GM13976 (cell line): ENCODE measurements at regions not wholly inside any gene's neighbourhood (a gene's known extent, or its start where the extent isn't known, plus 50 kb on each side); places are given as distances from the start of the nearest gene placed in this dataset.

Source experiments
- DNase-seq: peaks from one replicate; pipeline ENCODE4 v3.0.0; 2012; ENCODE audit warnings: low spot score
- CTCF ChIP-seq: IDR thresholded peaks from 2 replicates; pipeline ENCODE4 v1.5.1; 2012; ENCODE audit warnings: borderline replicate concordance, mild to moderate bottlenecking; ENCODE audit not compliant: insufficient read depth; ENCODE audit errors: extremely low read depth, missing control alignments, control extremely low read depth
- in situ Hi-C: fragments of 300-500 bp; cut with MboI; formaldehyde crosslinking; loops from one replicate; pipeline ENCODE4 v1.12.0; 2022; ENCODE audit warnings: low sequenced_read_pairs, mixed read lengths, inconsistent platforms; ENCODE audit not compliant: unreplicated experiment

- in situ Hi-C loops = no loop called here
- DNase-seq = no peak
- no peak for TF ChIP-seq CTCF
These were observed 112.3 kb upstream of the BANK1 start for GRCh38 chr4:101678180-101678579.

GRCh38 chr4:101670897-101671296 lies 119.6 kb upstream of the BANK1 start:
- in situ Hi-C loops = no loop called here
- no peak for TF ChIP-seq CTCF
- no peak for DNase-seq

GRCh38 chr4:101670370-101670769 lies 120.2 kb upstream of the BANK1 start:
- in situ Hi-C loops = no loop called here
- TF ChIP-seq CTCF = no peak
- no peak for DNase-seq

- in situ Hi-C loops = no loop called here
- TF ChIP-seq CTCF = no peak
- no peak for DNase-seq
These were observed 120.7 kb upstream of the BANK1 start for GRCh38 chr4:101669832-101670188.

GRCh38 chr4:101669138-101669831 lies 121.2 kb upstream of the BANK1 start:
- in situ Hi-C loops = no loop called here
- TF ChIP-seq CTCF = no peak
- DNase-seq = no peak

GRCh38 chr4:101667348-101667747 lies 123.2 kb upstream of the BANK1 start:
- TF ChIP-seq CTCF = no peak
- no peak for DNase-seq
- in situ Hi-C loops = no loop called here
